K562 (cell line): ENCODE measurements at regions not wholly inside any gene's neighbourhood (a gene's known extent, or its start where the extent isn't known, plus 50 kb on each side); places are given as distances from the start of the nearest gene placed in this dataset.

Experiments
- ATAC-seq: fragments of 200-7000 bp; cut with Tn5 transposase; 3 replicates; pipeline ENCODE4 v1.9.1; 2020; ENCODE audit warnings: moderate library complexity
- BruUV-seq: library from RNA; stranded (reverse); fragments of 400-500 nt; replicated peaks from 2 replicates; lab custom pipeline; 2021; lab: Mats Ljungman, UMichigan
- CTCF ChIA-PET: fragments of 300-600 bp; formaldehyde crosslinking; extraction: SDS; loops from one replicate; lab custom pipeline; 2021; ENCODE audit warnings: low intra/inter-chr PET ratio; lab: Yijun Ruan, JAX
- POLR2A ChIA-PET: fragments of 300-600, 350-650 bp; sonication (Branson Sonifier 250); formaldehyde crosslinking; extraction: SDS; loops from one replicate; lab custom pipeline; 2021; ENCODE audit warnings: antibody characterized with exemption, inconsistent platforms; lab: Yijun Ruan, JAX
- DNase-seq, 4 experiments: peaks; one replicate each; pipeline versions ENCODE4 v3.0.0 to v3.0.0-alpha.2; 2011 to 2018; ENCODE audit warnings: low spot score in 3 of 4, mixed read lengths in 3 of 4; ENCODE audit errors: extremely low read depth in 1 of 4
- FAIRE-seq: peaks from 2 replicates; lab custom pipeline; 2011; peaks lifted over from hg19 to GRCh38; lab: Jason Lieb, UNC
- H2AFZ ChIP-seq: 2 replicates; pipeline ENCODE4 v1.6.0; 2011; ENCODE audit warnings: low read depth, low read length, control low read depth, inconsistent platforms
- H3K27ac ChIP-seq: fragments of 200-600 bp; 3 replicates; pipeline ENCODE4 v1.8.0; 2011; ENCODE audit warnings: low read depth, mild to moderate bottlenecking, control low read depth, inconsistent platforms, low read length, moderate library complexity, mixed read lengths; ENCODE audit errors: extremely low read depth
- H3K27me3 ChIP-seq, 2 experiments: fragments of 300-600 bp in 1 of 2; 2 replicates in 1 of 2; 3 replicates in 1 of 2; pipeline versions ENCODE4 v1.6.0 to v1.8.0; 2011; ENCODE audit warnings: inconsistent platforms in 2 of 2, low read length in 2 of 2, mild to moderate bottlenecking in 1 of 2, mixed read lengths in 1 of 2, moderate library complexity in 1 of 2; ENCODE audit not compliant: control insufficient read depth in 2 of 2, insufficient read depth in 2 of 2
- H3K36me3 ChIP-seq: fragments of 300-600 bp; 3 replicates; pipeline ENCODE4 v1.8.0; 2011; ENCODE audit warnings: mild to moderate bottlenecking, low read length, inconsistent platforms; ENCODE audit not compliant: control insufficient read depth, insufficient read depth
- H3K4me1 ChIP-seq, 2 experiments: fragments of 200-600 bp in 1 of 2; replicated peaks in 1 of 2; 2 replicates in 1 of 2; 3 replicates in 1 of 2; pipeline versions ENCODE4 v1.5.1 to v1.8.0; 2011; ENCODE audit warnings: inconsistent platforms in 2 of 2, low read length in 2 of 2, mild to moderate bottlenecking in 1 of 2, mixed read lengths in 1 of 2, moderate library complexity in 1 of 2; ENCODE audit not compliant: control insufficient read depth in 2 of 2, insufficient read depth in 2 of 2
- H3K4me2 ChIP-seq: 2 replicates; pipeline ENCODE4 v1.6.1; 2011; ENCODE audit warnings: low read length, control low read depth, inconsistent platforms, mixed read lengths; ENCODE audit not compliant: insufficient read depth
- H3K4me3 ChIP-seq: fragments of 200-600 bp; sonication (generic), shearing (Covaris generic); 2 replicates; pipeline ENCODE4 v1.5.1; 2016; ENCODE audit warnings: control low read depth, inconsistent platforms
- H3K79me2 ChIP-seq: fragments of 200-600 bp; 3 replicates; pipeline ENCODE4 v1.8.0; 2011; ENCODE audit warnings: low read length, inconsistent platforms; ENCODE audit not compliant: control insufficient read depth, insufficient read depth
- H3K9ac ChIP-seq, 2 experiments: 2 replicates each; pipeline versions ENCODE4 v1.6.0 to v1.6.1; 2011; ENCODE audit warnings: low read depth in 2 of 2, low read length in 2 of 2, control low read depth in 1 of 2, inconsistent platforms in 1 of 2, mild to moderate bottlenecking in 1 of 2, mixed read lengths in 1 of 2; ENCODE audit not compliant: insufficient read depth in 1 of 2
- H3K9me1 ChIP-seq: one replicate; pipeline ENCODE4 v1.6.0; 2011; ENCODE audit warnings: inconsistent platforms, mild to moderate bottlenecking, low read length, moderate library complexity; ENCODE audit not compliant: control insufficient read depth, insufficient read depth
- H3K9me3 ChIP-seq: replicated peaks from 2 replicates; pipeline ENCODE4 v1.5.1; 2011; ENCODE audit warnings: low read depth, low read length, inconsistent platforms; ENCODE audit not compliant: control insufficient read depth, insufficient read depth
- H4K20me1 ChIP-seq: replicated peaks from 2 replicates; pipeline ENCODE4 v1.6.1; 2011; ENCODE audit warnings: low read length, inconsistent platforms, mixed read lengths; ENCODE audit not compliant: control insufficient read depth, insufficient read depth
- ATF1 ChIP-seq, 2 experiments: fragments of 450-650 bp in 1 of 2; IDR thresholded peaks; 2 replicates each; pipeline ENCODE4 v1.6.1; 2016; ENCODE audit warnings: missing compliant biosample characterization in 1 of 2, missing genetic modification characterization in 1 of 2
- ATF3 ChIP-seq, 2 experiments: fragments of 450-650 bp in 1 of 2; sonication (generic) in 1 of 2; formaldehyde crosslinking in 1 of 2; IDR thresholded peaks in 1 of 2; conservative IDR thresholded peaks in 1 of 2; 2 replicates each; pipeline versions ENCODE4 v1.6.1 to v1.8.1; 2016 to 2023; ENCODE audit warnings: mild to moderate bottlenecking in 2 of 2, moderate library complexity in 2 of 2, inconsistent platforms in 1 of 2, missing genetic modification reagents in 1 of 2
- CREB1 ChIP-seq, 2 experiments: sonication (generic) in 1 of 2; formaldehyde crosslinking in 1 of 2; IDR thresholded peaks; 2 replicates each; pipeline versions ENCODE4 v1.6.1 to v1.8.0; 2012 to 2022; ENCODE audit warnings: inconsistent platforms in 1 of 2, mild to moderate bottlenecking in 1 of 2, missing genetic modification reagents in 1 of 2, moderate library complexity in 1 of 2
- CREM ChIP-seq: IDR thresholded peaks from 2 replicates; pipeline ENCODE4 v1.6.1; 2014; ENCODE audit warnings: antibody characterized with exemption, low read depth
- ETV1 ChIP-seq: fragments of 450-650 bp; conservative IDR thresholded peaks from 2 replicates; pipeline ENCODE4 v1.6.1; 2016; ENCODE audit warnings: missing genetic modification characterization, control low read depth, low read depth, missing compliant biosample characterization
- FOSL1 ChIP-seq: fragments of 200-800 bp; sonication (Bioruptor generic); conservative IDR thresholded peaks from 2 replicates; pipeline ENCODE4 v1.6.1; 2016; ENCODE audit warnings: missing genetic modification characterization, missing compliant biosample characterization
- JUN ChIP-seq, 2 experiments: sonication (generic) in 1 of 2; formaldehyde crosslinking in 1 of 2; IDR thresholded peaks; 2 replicates each; pipeline versions ENCODE4 v1.6.1 to v1.8.0; 2012 to 2022; ENCODE audit warnings: borderline replicate concordance in 2 of 2, mild to moderate bottlenecking in 2 of 2, improper control_type of control experiment in 1 of 2, low read depth in 1 of 2, low read length in 1 of 2, missing genetic modification reagents in 1 of 2
- MAFK ChIP-seq: IDR thresholded peaks from 2 replicates; pipeline ENCODE4 v1.6.1; 2011; ENCODE audit warnings: low read length, improper control_type of control experiment
- NR2C1 ChIP-seq, 2 experiments: fragments of 450-650 bp; IDR thresholded peaks; 2 replicates each; pipeline ENCODE4 v1.6.1; 2017; ENCODE audit warnings: mild to moderate bottlenecking in 2 of 2, antibody characterized with exemption in 1 of 2, inconsistent platforms in 1 of 2, missing compliant biosample characterization in 1 of 2, missing genetic modification characterization in 1 of 2
- TEAD4 ChIP-seq, 2 experiments: sonication (generic) in 1 of 2; formaldehyde crosslinking in 1 of 2; IDR thresholded peaks; 2 replicates each; pipeline versions ENCODE4 v1.6.1 to v1.8.0; 2012 to 2022; ENCODE audit warnings: borderline replicate concordance in 1 of 2, inconsistent platforms in 1 of 2, low read length in 1 of 2, mild to moderate bottlenecking in 1 of 2, missing genetic modification reagents in 1 of 2
- WGBS: fragments of 100-300 bp; shearing (Covaris generic); methylation state at CpG from one replicate; pipeline ENCODE4 v1.1.6; 2016; ENCODE audit warnings: low coverage, mixed read lengths; ENCODE audit not compliant: insufficient coverage; ENCODE audit errors: missing lambda C conversion rate; 5-methylcytosine and 5-hydroxymethylcytosine counted together
- in situ Hi-C: fragments of 300-500 bp; cut with MboI; formaldehyde crosslinking; loops from 4 replicates; pipeline ENCODE4 v1.15.0; 2018; ENCODE audit warnings: inconsistent platforms, mixed read lengths
- intact Hi-C: fragments of 100-400 bp; cut with micrococcal nuclease; formaldehyde crosslinking; loops from 2 replicates; pipeline ENCODE4 v1.14.2; 2022

- POLR2A ChIA-PET = interaction anchor here (0.7 kb wide), 1 partner anchor 21 kb away, joined by 3 read pairs; no protein-coding TSS in a partner anchor
- Histone ChIP-seq H3K4me1 (no peaks in the 10 kb centered on the region), H3K79me2 (no peaks in the 10 kb centered on the region), H3K4me2 (no peak overlapping the region), H3K27me3 (peaks cover 0 to 26% of the 10 kb centered on the region in 2 experiments; a peak in 2 of 5 replicates), H3K9me1 (no peaks in the 10 kb centered on the region), H3K9me3 (no peaks in the 10 kb centered on the region), H3K4me3 (no peak overlapping the region), H4K20me1 (no peaks in the 10 kb centered on the region), H3K27ac (no peak overlapping the region), H3K36me3 (no peaks in the 10 kb centered on the region), H3K9ac (no peak overlapping the region), H2AFZ (no peak overlapping the region)
- no peak for DNase-seq
- CTCF ChIA-PET = no interaction called here
- peak; percentile 57; the same call in 1 of the 2 replicates for TF ChIP-seq CREB1 (IDR thresholded peaks at IDR 0.05)
- no peak for TF ChIP-seq CREB1 (CRISPR knock-in tag; IDR thresholded peaks at IDR 0.05)
- TF ChIP-seq TEAD4 (IDR thresholded peaks at IDR 0.05; ENCODE audit: low read length) = no peak
- TF ChIP-seq TEAD4 (CRISPR knock-in tag; IDR thresholded peaks at IDR 0.05; ENCODE audit: borderline replicate concordance) = no peak
- TF ChIP-seq NR2C1 (IDR thresholded peaks at IDR 0.05) = no peak
- no peak for TF ChIP-seq NR2C1 (tag; IDR thresholded peaks at IDR 0.05)
- peak; percentile 36 for TF ChIP-seq FOSL1 (tag)
- 0 out of 2 replicates have a peak, but pooled peaks have one; percentile 3 for TF ChIP-seq MAFK
- no peak for TF ChIP-seq ATF1 (CRISPR knock-in tag; IDR thresholded peaks at IDR 0.05)
- TF ChIP-seq ATF1 (tag; IDR thresholded peaks at IDR 0.05) = peak; percentile 37; the same call in 1 of the 2 replicates
- TF ChIP-seq ETV1 (tag) = peak; percentile 50; the same call in 1 of the 2 replicates
- TF ChIP-seq ATF3 (IDR thresholded peaks at IDR 0.05) = peak; percentile 59
- no peak for TF ChIP-seq ATF3 (CRISPR knock-in tag; conservative IDR thresholded peaks at IDR 0.05)
- TF ChIP-seq CREM = peak; percentile 67
- 0 out of 2 replicates have a peak, but pooled peaks have one; percentile 28 for TF ChIP-seq JUN (IDR thresholded peaks at IDR 0.05; ENCODE audit: borderline replicate concordance, low read depth, low read length)
- TF ChIP-seq JUN (CRISPR knock-in tag; IDR thresholded peaks at IDR 0.05; ENCODE audit: borderline replicate concordance) = no peak
- intact Hi-C loops (no loop called here), in situ Hi-C loops (no loop called here)
- no TSS peak for BruUV-seq
- no peak for ATAC-seq
- under 1% methylated on average over 18 of the region's 18 CpGs for WGBS
- FAIRE-seq = no peak
Observed at GRCh38 chr22:47370448-47371262, 608.2 kb downstream of the TBC1D22A start.
